NB4 (cell line): ENCODE measurements at regions not wholly inside any gene's neighbourhood (a gene's known extent, or its start where the extent isn't known, plus 50 kb on each side); places are given as distances from the start of the nearest gene placed in this dataset.

Experiments
- CTCF ChIP-seq: IDR thresholded peaks from one replicate; pipeline ENCODE4 v1.5.1; 2012; ENCODE audit warnings: low read depth, low read length
- POLR2A ChIP-seq: IDR thresholded peaks from 2 replicates; pipeline ENCODE4 v1.6.1; 2011; ENCODE audit warnings: mild to moderate bottlenecking; ENCODE audit not compliant: insufficient read length; ENCODE audit errors: extremely low read depth

GRCh38 chr2:177031438-177032180 lies 181.0 kb upstream of the HNRNPA3 start:
- no peak for TF ChIP-seq POLR2A
- TF ChIP-seq CTCF: no peak
